ENCODE measurements at regions not wholly inside any gene's neighbourhood (a gene's known extent, or its start where the extent isn't known, plus 50 kb on each side); places are given as distances from the start of the nearest gene placed in this dataset.
A peak's percentile ranks its signal among the peaks of the same experiment; 100 is the strongest.

GRCh38 chr9:8037745-8038144 is 238.2 kb upstream of the DMAC1 start:
- no peaks in the 10 kb centered on the region for H3K9me3 ChIP-seq
- no peak for ATAC-seq
- H3K27me3 ChIP-seq: no peaks in the 10 kb centered on the region
- H3K36me3 ChIP-seq: no peaks in the 10 kb centered on the region
- no peak for TF ChIP-seq CTCF (IDR thresholded peaks at IDR 0.05)
- no peak overlapping the region for H3K27ac ChIP-seq
- 62 to 71% methylated on average over 2 of the region's 2 CpGs for WGBS, 2 donors
- H3K4me1 ChIP-seq: no peaks in the 10 kb centered on the region
- intact Hi-C loops (cut with DNase I): no loop called here
- DNase-seq: no peak
- no peak for FAIRE-seq
- H3K4me3 ChIP-seq: no peak overlapping the region

GRCh38 chr9:8036914-8037524 is 237.4 kb upstream of the DMAC1 start:
- DNase-seq (peak in 1 of 6 donors; percentile 12), ATAC-seq (no peak), FAIRE-seq (no peak)
- H3K4me3 ChIP-seq: no peak overlapping the region
- intact Hi-C loops (cut with DNase I): no loop called here
- H3K4me1 ChIP-seq: no peaks in the 10 kb centered on the region
- H3K9me3 ChIP-seq: no peaks in the 10 kb centered on the region
- H3K27me3 ChIP-seq: no peaks in the 10 kb centered on the region
- no peaks in the 10 kb centered on the region for H3K36me3 ChIP-seq
- no peak overlapping the region for H3K27ac ChIP-seq
- TF ChIP-seq CTCF (IDR thresholded peaks at IDR 0.05): no peak

DNA sequence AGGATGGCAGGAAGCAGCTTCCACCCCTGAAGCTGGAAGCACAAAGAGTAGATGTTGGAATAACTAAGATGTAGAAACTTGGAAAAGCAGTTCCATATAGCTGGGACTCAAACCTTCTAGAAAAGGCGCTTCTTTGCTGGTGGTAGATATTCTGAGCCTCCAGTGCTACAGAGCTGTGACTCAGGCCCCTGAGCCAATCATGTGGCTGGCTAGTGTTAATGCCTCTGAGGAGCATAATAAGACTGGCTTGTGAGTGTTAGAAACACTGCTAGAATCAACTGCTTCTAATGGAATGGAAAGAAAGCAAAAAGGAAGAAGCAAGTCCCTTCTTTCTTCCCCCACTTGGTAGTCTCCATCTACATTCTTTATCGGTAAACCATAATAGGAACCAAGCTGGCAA is 234.2 kb upstream of the DMAC1 start:
- DNase-seq (no peak), ATAC-seq (no peak), FAIRE-seq (no peak)
- H3K4me1 ChIP-seq: no peaks in the 10 kb centered on the region
- WGBS, 2 donors: 79 to 91% methylated on average over 2 of the region's 2 CpGs
- H3K27ac ChIP-seq: no peak overlapping the region
- H3K9me3 ChIP-seq: no peaks in the 10 kb centered on the region
- no peak for TF ChIP-seq CTCF (IDR thresholded peaks at IDR 0.05)
- H3K4me3 ChIP-seq: no peak overlapping the region
- no peaks in the 10 kb centered on the region for H3K36me3 ChIP-seq
- no peaks in the 10 kb centered on the region for H3K27me3 ChIP-seq
- intact Hi-C loops (cut with DNase I): no loop called here

DNA sequence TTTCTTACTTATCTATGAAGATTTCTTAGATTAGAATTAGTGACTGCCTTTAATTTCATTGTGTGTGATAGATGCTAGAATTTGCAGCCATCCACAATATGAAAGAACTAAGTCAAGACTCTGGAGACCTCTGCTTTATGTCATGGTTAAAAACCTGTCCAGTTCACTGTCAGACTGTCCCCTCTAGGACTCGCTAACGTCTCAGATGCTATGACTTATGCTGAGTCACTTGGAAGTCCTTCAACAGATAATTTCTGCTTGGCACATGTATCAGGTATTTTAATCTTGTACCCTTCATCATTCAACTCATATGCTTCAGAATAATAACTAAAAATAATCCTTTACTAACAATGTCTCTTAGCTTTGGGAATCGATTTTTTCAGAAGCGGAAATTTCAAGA is 230.5 kb upstream of the DMAC1 start:
- Histone ChIP-seq H3K4me1 (no peaks in the 10 kb centered on the region), H3K27ac (no peak overlapping the region), H3K36me3 (no peaks in the 10 kb centered on the region), H3K4me3 (no peak overlapping the region), H3K27me3 (no peaks in the 10 kb centered on the region), H3K9me3 (no peaks in the 10 kb centered on the region)
- ATAC-seq (no peak), FAIRE-seq (no peak), DNase-seq (no peak)
- no peak for TF ChIP-seq CTCF (IDR thresholded peaks at IDR 0.05)
- WGBS, 2 donors: 66 to 75% methylated on average over 4 of the region's 4 CpGs
- intact Hi-C loops (cut with DNase I): no loop called here

- no peak for ATAC-seq
- WGBS, 2 donors: 60 to 68% methylated on average over 4 of the region's 4 CpGs
- Histone ChIP-seq H3K4me1 (no peaks in the 10 kb centered on the region), H3K36me3 (no peaks in the 10 kb centered on the region), H3K9me3 (no peaks in the 10 kb centered on the region), H3K4me3 (no peak overlapping the region), H3K27me3 (no peaks in the 10 kb centered on the region), H3K27ac (no peak overlapping the region)
- no peak for DNase-seq
- intact Hi-C loops (cut with DNase I): no loop called here
- TF ChIP-seq CTCF (IDR thresholded peaks at IDR 0.05): no peak
- FAIRE-seq: no peak
Observed at GRCh38 chr9:8027351-8027750, 227.8 kb upstream of the DMAC1 start.

All from pancreas (tissue), 10 donors.